Testis (tissue), 2 donors: ENCODE measurements at regions not wholly inside any gene's neighbourhood (a gene's known extent, or its start where the extent isn't known, plus 50 kb on each side); places are given as distances from the start of the nearest gene placed in this dataset.

Source experiments
- DNase-seq: peaks from one replicate; pipeline ENCODE4 v3.0.0-alpha.2; 2019
- H3K27ac ChIP-seq, 2 donors: fragments of 200-600 bp; sonication (generic); one replicate each; pipeline ENCODE4 v1.5.1; 2019
- H3K27me3 ChIP-seq: fragments of 200-600 bp; sonication (generic); one replicate; pipeline ENCODE4 v1.5.1; 2019
- H3K36me3 ChIP-seq: fragments of 200-600 bp; sonication (generic); one replicate; pipeline ENCODE4 v1.5.1; 2017; ENCODE audit warnings: low read depth; ENCODE audit errors: missing control alignments
- H3K4me1 ChIP-seq: fragments of 200-600 bp; sonication (generic); one replicate; pipeline ENCODE4 v1.5.1; 2019
- H3K4me3 ChIP-seq, 2 donors: fragments of 200-600 bp; sonication (generic); one replicate each; pipeline ENCODE4 v1.5.1; 2017 to 2019
- H3K9me3 ChIP-seq: fragments of 200-600 bp; sonication (generic); one replicate; pipeline ENCODE4 v1.5.1; 2017
- POLR2A ChIP-seq: fragments of 450-650 bp; IDR thresholded peaks from one replicate; pipeline ENCODE4 v1.6.1; 2017; ENCODE audit warnings: antibody characterized with exemption, mild to moderate bottlenecking, moderate library complexity
- WGBS, 2 donors: methylation state at CpG; one replicate each; pipeline ENCODE4 v1.1.5; 2018; 5-methylcytosine and 5-hydroxymethylcytosine counted together
- intact Hi-C: fragments of 100-400 bp; cut with DNase I; formaldehyde crosslinking; loops from one replicate; pipeline ENCODE4 v1.15.1; 2023; ENCODE audit warnings: low total_unique reads
- TF ChIP-seq, protein P1 (sequence below), 3 experiments: fragments of 450-650 bp in 2 of 3; fragments of 200-600 bp in 1 of 3; sonication (generic) in 1 of 3; IDR thresholded peaks; one replicate each; pipeline ENCODE4 v1.5.1; 2016 to 2019; ENCODE audit warnings: antibody characterized with exemption in 3 of 3, mild to moderate bottlenecking in 2 of 3, moderate library complexity in 1 of 3

DNA sequence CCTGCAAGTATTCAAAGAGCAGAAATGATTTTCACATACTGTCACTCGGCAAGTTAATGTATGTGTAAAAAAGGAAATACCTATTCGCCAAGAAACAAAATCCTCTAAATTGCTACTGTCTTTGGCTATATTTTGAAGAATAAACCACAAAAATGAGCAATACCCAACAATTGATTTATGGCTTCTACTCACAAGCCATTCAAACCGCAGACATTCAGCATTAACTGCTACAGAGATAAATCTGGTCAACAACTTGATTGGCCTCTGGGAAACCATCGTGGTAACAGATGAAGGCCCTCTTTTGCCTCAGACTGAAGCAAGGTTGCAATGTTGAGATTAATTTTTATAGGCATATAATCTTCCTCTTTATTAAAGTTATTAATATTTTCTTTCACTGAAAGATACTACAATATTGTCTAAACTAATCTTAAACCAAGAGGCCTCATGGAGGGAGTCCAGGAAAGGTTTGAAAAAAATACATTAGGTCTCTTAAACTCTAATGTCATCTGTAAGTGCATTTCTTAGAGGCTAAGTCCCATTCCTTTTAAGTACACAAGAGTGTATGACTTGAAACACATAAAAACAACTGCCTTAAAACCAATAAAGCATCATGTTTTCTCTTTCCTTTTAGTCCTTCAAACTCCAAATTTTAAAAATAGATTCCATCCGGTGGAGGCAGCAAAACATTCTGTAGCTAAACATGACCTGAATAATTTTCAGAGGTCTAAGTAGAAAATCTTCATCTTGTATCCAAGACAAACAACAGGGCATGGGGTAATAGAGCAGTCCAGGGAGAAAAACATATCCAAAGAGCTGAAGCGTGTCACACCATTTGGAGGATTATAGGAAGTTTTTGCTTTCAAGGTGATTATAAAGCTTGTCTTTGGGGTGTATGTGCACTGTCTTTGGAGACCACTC lies 162.4 kb upstream of the TGFBR2 start:
- Histone ChIP-seq H3K4me3 (no peak overlapping the region), H3K9me3 (no peaks in the 10 kb centered on the region), H3K4me1 (peaks cover 16% of the 10 kb centered on the region), H3K27me3 (no peaks in the 10 kb centered on the region), H3K36me3 (no peaks in the 10 kb centered on the region), H3K27ac (peak overlapping the region; percentile 18 to 71)
- no peak for DNase-seq
- intact Hi-C loops: no loop called here
- 72 to 78% methylated on average over 6 of the region's 6 CpGs for WGBS, 2 donors
- TF ChIP-seq, protein P1, sequence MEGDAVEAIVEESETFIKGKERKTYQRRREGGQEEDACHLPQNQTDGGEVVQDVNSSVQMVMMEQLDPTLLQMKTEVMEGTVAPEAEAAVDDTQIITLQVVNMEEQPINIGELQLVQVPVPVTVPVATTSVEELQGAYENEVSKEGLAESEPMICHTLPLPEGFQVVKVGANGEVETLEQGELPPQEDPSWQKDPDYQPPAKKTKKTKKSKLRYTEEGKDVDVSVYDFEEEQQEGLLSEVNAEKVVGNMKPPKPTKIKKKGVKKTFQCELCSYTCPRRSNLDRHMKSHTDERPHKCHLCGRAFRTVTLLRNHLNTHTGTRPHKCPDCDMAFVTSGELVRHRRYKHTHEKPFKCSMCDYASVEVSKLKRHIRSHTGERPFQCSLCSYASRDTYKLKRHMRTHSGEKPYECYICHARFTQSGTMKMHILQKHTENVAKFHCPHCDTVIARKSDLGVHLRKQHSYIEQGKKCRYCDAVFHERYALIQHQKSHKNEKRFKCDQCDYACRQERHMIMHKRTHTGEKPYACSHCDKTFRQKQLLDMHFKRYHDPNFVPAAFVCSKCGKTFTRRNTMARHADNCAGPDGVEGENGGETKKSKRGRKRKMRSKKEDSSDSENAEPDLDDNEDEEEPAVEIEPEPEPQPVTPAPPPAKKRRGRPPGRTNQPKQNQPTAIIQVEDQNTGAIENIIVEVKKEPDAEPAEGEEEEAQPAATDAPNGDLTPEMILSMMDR (IDR thresholded peaks at IDR 0.05): no peak
- TF ChIP-seq POLR2A: no peak

DNA sequence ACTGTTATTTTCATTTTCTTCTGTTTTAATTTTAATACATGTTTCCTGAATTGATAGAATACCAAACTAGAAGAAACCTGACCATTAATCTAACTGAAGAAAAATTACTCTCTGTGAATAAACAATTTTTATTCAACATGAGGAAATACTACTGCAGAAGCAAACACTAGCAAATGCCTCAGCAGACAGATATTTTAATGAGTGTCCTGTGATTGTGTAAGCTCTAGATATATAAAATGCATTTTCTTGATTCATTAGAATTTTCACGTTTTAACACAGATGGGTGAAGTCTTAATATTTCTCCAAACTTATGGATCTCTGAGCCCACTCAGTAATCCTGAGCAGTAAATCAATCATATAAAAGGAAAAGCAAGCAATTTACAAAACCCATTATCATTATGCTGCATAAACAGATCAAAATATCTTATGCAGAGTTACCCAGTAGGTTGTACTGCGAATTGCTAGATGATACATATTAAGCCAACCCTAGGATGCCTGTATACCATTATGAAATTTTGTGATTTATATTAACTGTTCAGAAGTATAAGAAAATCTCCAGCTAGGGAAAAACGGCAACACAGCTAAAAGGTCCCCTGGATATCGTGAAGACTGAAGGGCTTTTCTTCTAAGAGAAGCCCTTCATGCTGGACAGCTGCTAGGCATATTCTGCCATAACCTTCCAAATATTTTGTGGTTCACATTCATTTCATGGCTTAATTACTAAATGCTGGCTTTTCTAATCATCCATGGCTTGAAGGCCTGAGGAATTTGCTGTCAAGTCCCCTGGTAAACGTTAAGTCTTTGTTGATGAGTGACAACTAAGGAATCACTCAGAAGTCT lies 157.7 kb upstream of the TGFBR2 start:
- Histone ChIP-seq H3K27ac (no peak overlapping the region), H3K9me3 (no peaks in the 10 kb centered on the region), H3K4me3 (no peak overlapping the region), H3K27me3 (no peaks in the 10 kb centered on the region), H3K4me1 (no peaks in the 10 kb centered on the region), H3K36me3 (no peaks in the 10 kb centered on the region)
- TF ChIP-seq, protein P1 (IDR thresholded peaks at IDR 0.05): no peak
- TF ChIP-seq POLR2A: no peak
- 81 to 88% methylated on average over 5 of the region's 5 CpGs for WGBS, 2 donors
- intact Hi-C loops: no loop called here
- no peak for DNase-seq

DNA sequence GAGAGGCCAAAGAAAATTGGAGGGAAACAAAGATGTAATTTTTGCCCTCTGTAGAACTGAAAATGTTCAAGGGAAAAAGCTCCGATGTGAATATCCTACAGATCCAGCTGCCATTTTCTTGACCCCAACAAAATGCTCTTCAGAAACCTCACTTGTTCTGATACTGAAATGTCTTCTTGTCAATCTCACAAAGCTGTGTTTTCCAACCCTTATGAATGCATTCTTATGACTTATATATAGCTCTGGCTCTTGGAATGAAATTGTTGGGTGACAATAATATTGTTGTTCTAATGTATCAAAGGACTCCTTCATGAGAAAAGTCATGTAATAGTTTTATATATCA lies 157.1 kb upstream of the TGFBR2 start:
- Histone ChIP-seq H3K4me1 (no peaks in the 10 kb centered on the region), H3K27ac (no peak overlapping the region), H3K9me3 (no peaks in the 10 kb centered on the region), H3K27me3 (no peaks in the 10 kb centered on the region), H3K36me3 (no peaks in the 10 kb centered on the region), H3K4me3 (no peak overlapping the region)
- 74 to 78% methylated on average over 1 of the region's 1 CpG for WGBS, 2 donors
- intact Hi-C loops: no loop called here
- TF ChIP-seq, protein P1 (IDR thresholded peaks at IDR 0.05): no peak
- TF ChIP-seq POLR2A: no peak
- DNase-seq: no peak

DNA sequence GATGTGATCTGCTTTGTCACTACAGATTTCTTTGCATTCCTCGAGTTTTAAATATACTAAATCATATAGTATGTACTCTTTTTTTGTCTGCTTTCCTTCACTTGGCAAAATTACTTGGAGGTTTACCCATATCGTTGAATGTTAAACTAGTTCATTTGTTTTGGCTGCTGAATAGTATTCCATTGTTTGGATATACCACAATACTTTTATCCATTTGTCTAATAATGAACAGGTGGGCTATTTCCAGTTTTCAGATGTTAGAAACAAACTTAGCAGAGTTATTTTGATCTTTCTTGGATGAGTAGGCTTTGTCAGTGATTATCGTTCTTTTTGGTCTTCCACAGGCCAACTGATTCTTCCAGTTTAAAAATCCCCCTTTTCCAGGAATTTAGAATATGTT lies 154.0 kb upstream of the TGFBR2 start:
- WGBS, 2 donors: 91 to 93% methylated on average over 3 of the region's 3 CpGs
- H3K27me3 ChIP-seq: no peaks in the 10 kb centered on the region
- H3K4me3 ChIP-seq: no peak overlapping the region
- intact Hi-C loops: no loop called here
- DNase-seq: no peak
- no peaks in the 10 kb centered on the region for H3K36me3 ChIP-seq
- TF ChIP-seq, protein P1 (IDR thresholded peaks at IDR 0.05): no peak
- no peak for TF ChIP-seq POLR2A
- H3K27ac ChIP-seq: no peak overlapping the region
- H3K4me1 ChIP-seq: no peaks in the 10 kb centered on the region
- H3K9me3 ChIP-seq: no peaks in the 10 kb centered on the region
